ENCODE measurements at regions not wholly inside any gene's neighbourhood (a gene's known extent, or its start where the extent isn't known, plus 50 kb on each side); places are given as distances from the start of the nearest gene placed in this dataset.

- H3K4me1 Mint-ChIP-seq (ENCODE audit: low read depth, unreplicated experiment), result no peaks in the 10 kb centered on the region
- no peak overlapping the region for H3K4me3 Mint-ChIP-seq (ENCODE audit: low read depth, unreplicated experiment)
- TF ChIP-seq, protein P1, sequence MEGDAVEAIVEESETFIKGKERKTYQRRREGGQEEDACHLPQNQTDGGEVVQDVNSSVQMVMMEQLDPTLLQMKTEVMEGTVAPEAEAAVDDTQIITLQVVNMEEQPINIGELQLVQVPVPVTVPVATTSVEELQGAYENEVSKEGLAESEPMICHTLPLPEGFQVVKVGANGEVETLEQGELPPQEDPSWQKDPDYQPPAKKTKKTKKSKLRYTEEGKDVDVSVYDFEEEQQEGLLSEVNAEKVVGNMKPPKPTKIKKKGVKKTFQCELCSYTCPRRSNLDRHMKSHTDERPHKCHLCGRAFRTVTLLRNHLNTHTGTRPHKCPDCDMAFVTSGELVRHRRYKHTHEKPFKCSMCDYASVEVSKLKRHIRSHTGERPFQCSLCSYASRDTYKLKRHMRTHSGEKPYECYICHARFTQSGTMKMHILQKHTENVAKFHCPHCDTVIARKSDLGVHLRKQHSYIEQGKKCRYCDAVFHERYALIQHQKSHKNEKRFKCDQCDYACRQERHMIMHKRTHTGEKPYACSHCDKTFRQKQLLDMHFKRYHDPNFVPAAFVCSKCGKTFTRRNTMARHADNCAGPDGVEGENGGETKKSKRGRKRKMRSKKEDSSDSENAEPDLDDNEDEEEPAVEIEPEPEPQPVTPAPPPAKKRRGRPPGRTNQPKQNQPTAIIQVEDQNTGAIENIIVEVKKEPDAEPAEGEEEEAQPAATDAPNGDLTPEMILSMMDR (IDR thresholded peaks at IDR 0.05; ENCODE audit: unreplicated experiment), result no peak
- no peak for DNase-seq
- H3K9me3 Mint-ChIP-seq (ENCODE audit: low read depth, unreplicated experiment), result peaks cover 2% of the 10 kb centered on the region
- H3K27ac Mint-ChIP-seq (ENCODE audit: unreplicated experiment), result no peak overlapping the region
- H3K36me3 Mint-ChIP-seq (ENCODE audit: insufficient read depth, unreplicated experiment), result no peaks in the 10 kb centered on the region
- no peaks in the 10 kb centered on the region for H3K27me3 Mint-ChIP-seq (ENCODE audit: unreplicated experiment)
- CTCF ChIA-PET, result no interaction called here
- no TSS peak for BruUV-seq (replicated peaks)
- intact Hi-C loops (cut with micrococcal nuclease; ENCODE audit: unreplicated experiment), result no loop called here
Observed at GRCh38 chr1:79398501-79398900, 392.0 kb upstream of the ADGRL4 start.

GRCh38 chr1:79396901-79397300 lies 390.4 kb upstream of the ADGRL4 start:
- CTCF ChIA-PET, result no interaction called here
- no peak for DNase-seq
- TF ChIP-seq, protein P1 (IDR thresholded peaks at IDR 0.05; ENCODE audit: unreplicated experiment), result no peak
- Mint-ChIP-seq H3K36me3 (ENCODE audit: insufficient read depth, unreplicated experiment) (no peaks in the 10 kb centered on the region), H3K27ac (ENCODE audit: unreplicated experiment) (no peak overlapping the region), H3K27me3 (ENCODE audit: unreplicated experiment) (no peaks in the 10 kb centered on the region), H3K4me1 (ENCODE audit: low read depth, unreplicated experiment) (no peaks in the 10 kb centered on the region), H3K4me3 (ENCODE audit: low read depth, unreplicated experiment) (no peak overlapping the region), H3K9me3 (ENCODE audit: low read depth, unreplicated experiment) (peaks cover 2% of the 10 kb centered on the region)
- BruUV-seq (replicated peaks), result no TSS peak
- intact Hi-C loops (cut with micrococcal nuclease; ENCODE audit: unreplicated experiment), result no loop called here

GRCh38 chr1:79388694-79389361 lies 382.3 kb upstream of the ADGRL4 start:
- no peaks in the 10 kb centered on the region for H3K27me3 Mint-ChIP-seq (ENCODE audit: unreplicated experiment)
- peaks cover 2% of the 10 kb centered on the region for H3K9me3 Mint-ChIP-seq (ENCODE audit: low read depth, unreplicated experiment)
- H3K4me3 Mint-ChIP-seq (ENCODE audit: low read depth, unreplicated experiment), result no peak overlapping the region
- H3K36me3 Mint-ChIP-seq (ENCODE audit: insufficient read depth, unreplicated experiment), result no peaks in the 10 kb centered on the region
- no peak for DNase-seq
- no peaks in the 10 kb centered on the region for H3K4me1 Mint-ChIP-seq (ENCODE audit: low read depth, unreplicated experiment)
- intact Hi-C loops (cut with micrococcal nuclease; ENCODE audit: unreplicated experiment), result no loop called here
- TF ChIP-seq, protein P1 (IDR thresholded peaks at IDR 0.05; ENCODE audit: unreplicated experiment), result no peak
- no TSS peak for BruUV-seq (replicated peaks)
- H3K27ac Mint-ChIP-seq (ENCODE audit: unreplicated experiment), result no peak overlapping the region
- CTCF ChIA-PET, result no interaction called here

GRCh38 chr1:79386730-79387129 lies 380.2 kb upstream of the ADGRL4 start:
- CTCF ChIA-PET, result no interaction called here
- no peaks in the 10 kb centered on the region for H3K36me3 Mint-ChIP-seq (ENCODE audit: insufficient read depth, unreplicated experiment)
- no peaks in the 10 kb centered on the region for H3K4me1 Mint-ChIP-seq (ENCODE audit: low read depth, unreplicated experiment)
- BruUV-seq (replicated peaks), result no TSS peak
- intact Hi-C loops (cut with micrococcal nuclease; ENCODE audit: unreplicated experiment), result no loop called here
- no peak overlapping the region for H3K27ac Mint-ChIP-seq (ENCODE audit: unreplicated experiment)
- no peak for DNase-seq
- H3K9me3 Mint-ChIP-seq (ENCODE audit: low read depth, unreplicated experiment), result peaks cover 2% of the 10 kb centered on the region
- TF ChIP-seq, protein P1 (IDR thresholded peaks at IDR 0.05; ENCODE audit: unreplicated experiment), result no peak
- no peaks in the 10 kb centered on the region for H3K27me3 Mint-ChIP-seq (ENCODE audit: unreplicated experiment)
- no peak overlapping the region for H3K4me3 Mint-ChIP-seq (ENCODE audit: low read depth, unreplicated experiment)
